K562 (cell line): ENCODE measurements at regions not wholly inside any gene's neighbourhood (a gene's known extent, or its start where the extent isn't known, plus 50 kb on each side); places are given as distances from the start of the nearest gene placed in this dataset.

Experiments
- ATAC-seq: fragments of 200-7000 bp; cut with Tn5 transposase; 3 replicates; pipeline ENCODE4 v1.9.1; 2020; ENCODE audit warnings: moderate library complexity
- BruUV-seq: library from RNA; stranded (reverse); fragments of 400-500 nt; replicated peaks from 2 replicates; lab custom pipeline; 2021; lab: Mats Ljungman, UMichigan
- CTCF ChIA-PET: fragments of 300-600 bp; formaldehyde crosslinking; extraction: SDS; loops from one replicate; lab custom pipeline; 2021; ENCODE audit warnings: low intra/inter-chr PET ratio; lab: Yijun Ruan, JAX
- POLR2A ChIA-PET: fragments of 300-600, 350-650 bp; sonication (Branson Sonifier 250); formaldehyde crosslinking; extraction: SDS; loops from one replicate; lab custom pipeline; 2021; ENCODE audit warnings: antibody characterized with exemption, inconsistent platforms; lab: Yijun Ruan, JAX
- DNase-seq, 4 experiments: peaks; one replicate each; pipeline versions ENCODE4 v3.0.0 to v3.0.0-alpha.2; 2011 to 2018; ENCODE audit warnings: low spot score in 3 of 4, mixed read lengths in 3 of 4; ENCODE audit errors: extremely low read depth in 1 of 4
- FAIRE-seq: peaks from 2 replicates; lab custom pipeline; 2011; peaks lifted over from hg19 to GRCh38; lab: Jason Lieb, UNC
- H2AFZ ChIP-seq: 2 replicates; pipeline ENCODE4 v1.6.0; 2011; ENCODE audit warnings: low read depth, low read length, control low read depth, inconsistent platforms
- H3K27ac ChIP-seq: fragments of 200-600 bp; 3 replicates; pipeline ENCODE4 v1.8.0; 2011; ENCODE audit warnings: low read depth, mild to moderate bottlenecking, control low read depth, inconsistent platforms, low read length, moderate library complexity, mixed read lengths; ENCODE audit errors: extremely low read depth
- H3K27me3 ChIP-seq, 2 experiments: fragments of 300-600 bp in 1 of 2; 2 replicates in 1 of 2; 3 replicates in 1 of 2; pipeline versions ENCODE4 v1.6.0 to v1.8.0; 2011; ENCODE audit warnings: inconsistent platforms in 2 of 2, low read length in 2 of 2, mild to moderate bottlenecking in 1 of 2, mixed read lengths in 1 of 2, moderate library complexity in 1 of 2; ENCODE audit not compliant: control insufficient read depth in 2 of 2, insufficient read depth in 2 of 2
- H3K36me3 ChIP-seq: fragments of 300-600 bp; 3 replicates; pipeline ENCODE4 v1.8.0; 2011; ENCODE audit warnings: mild to moderate bottlenecking, low read length, inconsistent platforms; ENCODE audit not compliant: control insufficient read depth, insufficient read depth
- H3K4me1 ChIP-seq, 2 experiments: fragments of 200-600 bp in 1 of 2; replicated peaks in 1 of 2; 2 replicates in 1 of 2; 3 replicates in 1 of 2; pipeline versions ENCODE4 v1.5.1 to v1.8.0; 2011; ENCODE audit warnings: inconsistent platforms in 2 of 2, low read length in 2 of 2, mild to moderate bottlenecking in 1 of 2, mixed read lengths in 1 of 2, moderate library complexity in 1 of 2; ENCODE audit not compliant: control insufficient read depth in 2 of 2, insufficient read depth in 2 of 2
- H3K4me2 ChIP-seq: 2 replicates; pipeline ENCODE4 v1.6.1; 2011; ENCODE audit warnings: low read length, control low read depth, inconsistent platforms, mixed read lengths; ENCODE audit not compliant: insufficient read depth
- H3K4me3 ChIP-seq: fragments of 200-600 bp; sonication (generic), shearing (Covaris generic); 2 replicates; pipeline ENCODE4 v1.5.1; 2016; ENCODE audit warnings: control low read depth, inconsistent platforms
- H3K79me2 ChIP-seq: fragments of 200-600 bp; 3 replicates; pipeline ENCODE4 v1.8.0; 2011; ENCODE audit warnings: low read length, inconsistent platforms; ENCODE audit not compliant: control insufficient read depth, insufficient read depth
- H3K9ac ChIP-seq, 2 experiments: 2 replicates each; pipeline versions ENCODE4 v1.6.0 to v1.6.1; 2011; ENCODE audit warnings: low read depth in 2 of 2, low read length in 2 of 2, control low read depth in 1 of 2, inconsistent platforms in 1 of 2, mild to moderate bottlenecking in 1 of 2, mixed read lengths in 1 of 2; ENCODE audit not compliant: insufficient read depth in 1 of 2
- H3K9me1 ChIP-seq: one replicate; pipeline ENCODE4 v1.6.0; 2011; ENCODE audit warnings: inconsistent platforms, mild to moderate bottlenecking, low read length, moderate library complexity; ENCODE audit not compliant: control insufficient read depth, insufficient read depth
- H3K9me3 ChIP-seq: replicated peaks from 2 replicates; pipeline ENCODE4 v1.5.1; 2011; ENCODE audit warnings: low read depth, low read length, inconsistent platforms; ENCODE audit not compliant: control insufficient read depth, insufficient read depth
- H4K20me1 ChIP-seq: replicated peaks from 2 replicates; pipeline ENCODE4 v1.6.1; 2011; ENCODE audit warnings: low read length, inconsistent platforms, mixed read lengths; ENCODE audit not compliant: control insufficient read depth, insufficient read depth
- ARID1B ChIP-seq: fragments of 450-650 bp; IDR thresholded peaks from 2 replicates; pipeline ENCODE4 v1.6.1; 2016; ENCODE audit warnings: antibody characterized with exemption, mild to moderate bottlenecking, inconsistent platforms
- ARID3B ChIP-seq: fragments of 250-450 bp; sonication (Bioruptor Pico); IDR thresholded peaks from 2 replicates; pipeline ENCODE4 v1.4.0; 2020; ENCODE audit warnings: borderline replicate concordance
- CBX3 ChIP-seq, 2 experiments: IDR thresholded peaks; 1 replicate in 1 of 2; 2 replicates in 1 of 2; pipeline ENCODE4 v1.6.1; 2012; ENCODE audit warnings: inconsistent platforms in 2 of 2, low read length in 2 of 2, borderline replicate concordance in 1 of 2, control low read depth in 1 of 2
- E2F8 ChIP-seq: fragments of 450-650 bp; IDR thresholded peaks from 2 replicates; pipeline ENCODE4 v1.7.1; 2018; ENCODE audit warnings: mild to moderate bottlenecking, low read depth; ENCODE audit not compliant: partially characterized antibody
- ESRRB ChIP-seq: fragments of 250-450 bp; sonication (Bioruptor Pico); IDR thresholded peaks from 2 replicates; pipeline ENCODE4 v1.5.0; 2020; ENCODE audit warnings: mild to moderate bottlenecking, moderate library complexity, borderline replicate concordance
- LCOR ChIP-seq: sonication (generic); formaldehyde crosslinking; IDR thresholded peaks from 2 replicates; pipeline ENCODE4 v1.8.0; 2022; ENCODE audit warnings: mild to moderate bottlenecking, missing genetic modification reagents
- RHOXF2B ChIP-seq: fragments of 250-450 bp; sonication (Bioruptor Pico); conservative IDR thresholded peaks from 2 replicates; pipeline ENCODE4 v1.5.1; 2021
- SAFB ChIP-seq: fragments of 200-400 bp; formaldehyde crosslinking; IDR thresholded peaks from 2 replicates; pipeline ENCODE4 v1.6.1; 2017; ENCODE audit warnings: low read depth, low read length, borderline replicate concordance
- SAFB2 ChIP-seq: fragments of 200-400 bp; formaldehyde crosslinking; IDR thresholded peaks from 2 replicates; pipeline ENCODE4 v1.6.1; 2018; ENCODE audit warnings: borderline replicate concordance, low read length, low read depth, moderate library complexity; ENCODE audit not compliant: severe bottlenecking
- SIRT6 ChIP-seq: IDR thresholded peaks from one replicate; pipeline ENCODE4 v1.6.1; 2012; ENCODE audit warnings: low read depth, mild to moderate bottlenecking, control low read depth, inconsistent platforms, low read length, moderate library complexity
- SREBF2 ChIP-seq: sonication (generic); formaldehyde crosslinking; IDR thresholded peaks from 2 replicates; pipeline ENCODE4 v1.4.0; 2020; ENCODE audit warnings: mild to moderate bottlenecking, missing genetic modification reagents
- TAF1 ChIP-seq: IDR thresholded peaks from 2 replicates; pipeline ENCODE4 v1.6.1; 2011; ENCODE audit warnings: mild to moderate bottlenecking, low read length, moderate library complexity; ENCODE audit not compliant: insufficient read depth, control insufficient read depth, severe bottlenecking; ENCODE audit errors: extremely low read depth
- TOE1 ChIP-seq, 2 experiments: fragments of 450-650 bp in 1 of 2; sonication (generic) in 1 of 2; formaldehyde crosslinking in 1 of 2; IDR thresholded peaks; 2 replicates each; pipeline versions ENCODE4 v1.7.1 to v1.8.0; 2016 to 2022; ENCODE audit warnings: borderline replicate concordance in 2 of 2, mild to moderate bottlenecking in 2 of 2, antibody characterized with exemption in 1 of 2, inconsistent platforms in 1 of 2, low read depth in 1 of 2, missing genetic modification reagents in 1 of 2, moderate library complexity in 1 of 2
- XRCC3 ChIP-seq: fragments of 450-650 bp; IDR thresholded peaks from 2 replicates; pipeline ENCODE4 v1.6.1; 2017; ENCODE audit warnings: mild to moderate bottlenecking, moderate library complexity
- ZBTB33 ChIP-seq: sonication (generic); formaldehyde crosslinking; IDR thresholded peaks from 2 replicates; pipeline ENCODE4 v1.8.1; 2023; ENCODE audit warnings: mild to moderate bottlenecking, missing genetic modification reagents
- ZNF143 ChIP-seq: sonication (generic); formaldehyde crosslinking; IDR thresholded peaks from 2 replicates; pipeline ENCODE4 v1.9.0; 2022; ENCODE audit warnings: mild to moderate bottlenecking, missing genetic modification reagents
- ZNF699 ChIP-seq: fragments of 250-450 bp; sonication (Bioruptor Pico); IDR thresholded peaks from 2 replicates; pipeline ENCODE4 v1.8.0; 2021; ENCODE audit warnings: mild to moderate bottlenecking, moderate library complexity; ENCODE audit not compliant: insufficient replicate concordance
- WGBS: fragments of 100-300 bp; shearing (Covaris generic); methylation state at CpG from one replicate; pipeline ENCODE4 v1.1.6; 2016; ENCODE audit warnings: low coverage, mixed read lengths; ENCODE audit not compliant: insufficient coverage; ENCODE audit errors: missing lambda C conversion rate; 5-methylcytosine and 5-hydroxymethylcytosine counted together
- in situ Hi-C: fragments of 300-500 bp; cut with MboI; formaldehyde crosslinking; loops from 4 replicates; pipeline ENCODE4 v1.15.0; 2018; ENCODE audit warnings: inconsistent platforms, mixed read lengths
- intact Hi-C: fragments of 100-400 bp; cut with micrococcal nuclease; formaldehyde crosslinking; loops from 2 replicates; pipeline ENCODE4 v1.14.2; 2022

GRCh38 chr2:167701651-167702050, 545.7 kb downstream of the STK39 start:
- POLR2A ChIA-PET: interaction anchor here (0.9 kb wide), 1 partner anchor 20 kb away, joined by 3 read pairs; no protein-coding TSS in a partner anchor
- DNase-seq: no peak
- Histone ChIP-seq H3K27ac (no peak overlapping the region), H3K9ac (no peak overlapping the region), H3K4me3 (no peak overlapping the region), H3K27me3 (no peaks in the 10 kb centered on the region), H2AFZ (no peak overlapping the region), H3K36me3 (no peaks in the 10 kb centered on the region), H3K9me3 (no peaks in the 10 kb centered on the region), H4K20me1 (no peaks in the 10 kb centered on the region), H3K9me1 (no peaks in the 10 kb centered on the region), H3K4me2 (no peak overlapping the region), H3K4me1 (no peaks in the 10 kb centered on the region), H3K79me2 (no peaks in the 10 kb centered on the region)
- 0% methylated on average over 4 of the region's 4 CpGs for WGBS
- intact Hi-C loops (no loop called here), in situ Hi-C loops (no loop called here)
- BruUV-seq: no TSS peak
- no peak for ATAC-seq
- no peak for FAIRE-seq
- CTCF ChIA-PET: no interaction called here
- TF ChIP-seq SAFB: no peak
- no peak for TF ChIP-seq ZBTB33 (CRISPR knock-in tag)
- no peak for TF ChIP-seq ZNF699 (CRISPR knock-in tag)
- no peak for TF ChIP-seq XRCC3
- no peak for TF ChIP-seq TAF1
- TF ChIP-seq CBX3 (IDR thresholded peaks at IDR 0.05; ENCODE audit: borderline replicate concordance in 1 of 2, low read length in 2 of 2): no peak
- TF ChIP-seq E2F8: no peak
- no peak for TF ChIP-seq TOE1 (IDR thresholded peaks at IDR 0.05; ENCODE audit: borderline replicate concordance)
- TF ChIP-seq TOE1 (CRISPR knock-in tag; IDR thresholded peaks at IDR 0.05; ENCODE audit: borderline replicate concordance, low read depth): no peak
- no peak for TF ChIP-seq ARID3B (CRISPR knock-in tag)
- TF ChIP-seq LCOR (CRISPR knock-in tag): no peak
- no peak for TF ChIP-seq ARID1B
- TF ChIP-seq ESRRB: no peak
- no peak for TF ChIP-seq SREBF2 (CRISPR knock-in tag)
- TF ChIP-seq SIRT6: no peak
- TF ChIP-seq RHOXF2B (CRISPR knock-in tag): no peak
- no peak for TF ChIP-seq ZNF143 (CRISPR knock-in tag)
- no peak for TF ChIP-seq SAFB2
